GM23248 (cell line): ENCODE measurements at regions not wholly inside any gene's neighbourhood (a gene's known extent, or its start where the extent isn't known, plus 50 kb on each side); places are given as distances from the start of the nearest gene placed in this dataset.

Source experiments
- DNase-seq: peaks from one replicate; pipeline ENCODE4 v3.0.0-alpha.2; 2015
- H2AFZ ChIP-seq: fragments of 200-600 bp; sonication (generic); 2 replicates; pipeline ENCODE4 v1.6.1; 2016; ENCODE audit warnings: antibody characterized with exemption
- H3F3A ChIP-seq: fragments of 200-600 bp; sonication (generic); 2 replicates; pipeline ENCODE4 v1.6.1; 2016; ENCODE audit warnings: mild to moderate bottlenecking, antibody characterized with exemption, mixed run types; ENCODE audit not compliant: insufficient read depth
- H3K27ac ChIP-seq: fragments of 200-600 bp; sonication (generic); 2 replicates; pipeline ENCODE4 v1.5.1; 2016; ENCODE audit warnings: mild to moderate bottlenecking
- H3K27me3 ChIP-seq: fragments of 200-600 bp; sonication (generic); replicated peaks from 2 replicates; pipeline ENCODE4 v1.6.1; 2016; ENCODE audit warnings: mild to moderate bottlenecking; ENCODE audit not compliant: insufficient read depth
- H3K36me3 ChIP-seq: fragments of 200-600 bp; sonication (generic); 2 replicates; pipeline ENCODE4 v1.6.1; 2016; ENCODE audit warnings: low read depth, mild to moderate bottlenecking
- H3K4me1 ChIP-seq: fragments of 200-600 bp; sonication (generic); 2 replicates; pipeline ENCODE4 v1.6.1; 2016; ENCODE audit warnings: mild to moderate bottlenecking; ENCODE audit not compliant: insufficient read depth
- H3K4me2 ChIP-seq: fragments of 200-600 bp; sonication (generic); one replicate; pipeline ENCODE4 v1.6.1; 2016; ENCODE audit warnings: mild to moderate bottlenecking; ENCODE audit not compliant: unreplicated experiment
- H3K4me3 ChIP-seq: fragments of 200-600 bp; sonication (generic); 2 replicates; pipeline ENCODE4 v1.5.1; 2016; ENCODE audit warnings: mild to moderate bottlenecking
- H3K79me2 ChIP-seq: fragments of 200-600 bp; sonication (generic); 2 replicates; pipeline ENCODE4 v1.6.1; 2016; ENCODE audit warnings: mild to moderate bottlenecking; ENCODE audit not compliant: insufficient read depth
- H3K9ac ChIP-seq: fragments of 200-600 bp; sonication (generic); 2 replicates; pipeline ENCODE4 v1.6.1; 2016; ENCODE audit warnings: mild to moderate bottlenecking
- H3K9me2 ChIP-seq: fragments of 200-600 bp; sonication (generic); 2 replicates; pipeline ENCODE4 v1.6.1; 2016; ENCODE audit warnings: mixed run types, mild to moderate bottlenecking, moderate library complexity; ENCODE audit not compliant: insufficient read depth
- H3K9me3 ChIP-seq: fragments of 200-600 bp; sonication (generic); one replicate; pipeline ENCODE4 v1.6.1; 2017; ENCODE audit warnings: low read depth
- H4K20me1 ChIP-seq: fragments of 200-600 bp; sonication (generic); 2 replicates; pipeline ENCODE4 v1.6.0; 2016; ENCODE audit not compliant: insufficient read depth
- EZH2 ChIP-seq: fragments of 200-600 bp; sonication (generic); IDR thresholded peaks from 2 replicates; pipeline ENCODE4 v1.6.1; 2018; ENCODE audit warnings: antibody characterized with exemption, mild to moderate bottlenecking; ENCODE audit not compliant: insufficient read depth, poor library complexity, severe bottlenecking
- EZH2phosphoT487 ChIP-seq: fragments of 200-600 bp; sonication (generic); IDR thresholded peaks from 2 replicates; pipeline ENCODE4 v1.6.1; 2018; ENCODE audit warnings: antibody characterized with exemption, moderate library complexity, mild to moderate bottlenecking, low read depth; ENCODE audit not compliant: insufficient read depth
- WGBS, 2 experiments: methylation state at CpG; one replicate each; pipeline ENCODE4 v1.1.6; 2015 to 2017; ENCODE audit warnings: low lambda C conversion rate in 2 of 2, low coverage in 1 of 2; ENCODE audit errors: missing lambda C conversion rate in 2 of 2; 5-methylcytosine and 5-hydroxymethylcytosine counted together
- in situ Hi-C: fragments of 300-500 bp; cut with MboI; formaldehyde crosslinking; loops from 2 replicates; pipeline ENCODE4 v1.15.0; 2020

DNA sequence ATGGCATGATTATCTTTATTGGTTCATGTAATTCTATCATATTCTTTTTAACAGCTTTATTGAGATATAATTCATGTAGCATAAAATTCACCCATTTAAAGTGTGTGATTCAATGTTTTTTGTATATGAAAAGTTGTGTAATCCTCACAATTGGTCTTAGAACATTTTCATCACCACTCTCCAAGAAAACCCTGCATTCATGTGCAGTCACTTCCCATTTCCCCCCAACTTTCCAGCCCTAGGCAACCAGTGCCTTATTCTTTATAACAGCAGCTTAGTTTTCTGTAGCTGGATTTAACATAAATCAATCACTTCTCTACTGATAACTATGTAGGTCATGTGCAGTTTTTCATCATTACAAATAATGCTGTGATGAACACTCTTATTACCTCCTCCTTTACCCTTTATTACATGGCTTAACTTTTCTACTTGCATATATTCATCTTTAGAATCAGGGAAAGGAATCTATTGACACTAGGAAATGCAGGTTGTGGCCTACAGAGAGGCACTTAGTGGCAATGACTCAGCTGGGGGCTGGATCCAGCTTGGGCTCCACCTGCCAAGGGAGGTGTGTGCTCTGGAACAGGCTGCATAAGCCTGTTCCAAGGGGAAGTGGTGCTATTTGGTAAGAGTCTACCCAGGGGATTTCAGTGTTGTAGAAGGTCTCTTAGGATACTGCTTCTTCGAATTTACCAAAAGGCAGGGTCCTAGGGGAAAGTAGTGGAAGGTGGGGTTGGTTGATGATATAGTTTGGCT is 89.1 kb downstream of the ETAA1 start:
- Histone ChIP-seq H3K36me3 (no peaks in the 10 kb centered on the region), H3K4me2 (no peak overlapping the region), H3K4me1 (no peaks in the 10 kb centered on the region), H3K9me2 (no peaks in the 10 kb centered on the region), H3K9ac (no peak overlapping the region), H3K27ac (no peak overlapping the region), H3K9me3 (no peaks in the 10 kb centered on the region), H3K4me3 (no peak overlapping the region), H3K79me2 (no peaks in the 10 kb centered on the region), H2AFZ (no peak overlapping the region), H3K27me3 (no peaks in the 10 kb centered on the region), H3F3A (no peaks in the 10 kb centered on the region), H4K20me1 (no peaks in the 10 kb centered on the region)
- TF ChIP-seq EZH2 = no peak
- TF ChIP-seq EZH2phosphoT487 = no peak
- in situ Hi-C loops = no loop called here
- DNase-seq = peak; percentile 6
- 100% methylated on average over 1 of the region's 1 CpG for WGBS, 2 experiments

DNA sequence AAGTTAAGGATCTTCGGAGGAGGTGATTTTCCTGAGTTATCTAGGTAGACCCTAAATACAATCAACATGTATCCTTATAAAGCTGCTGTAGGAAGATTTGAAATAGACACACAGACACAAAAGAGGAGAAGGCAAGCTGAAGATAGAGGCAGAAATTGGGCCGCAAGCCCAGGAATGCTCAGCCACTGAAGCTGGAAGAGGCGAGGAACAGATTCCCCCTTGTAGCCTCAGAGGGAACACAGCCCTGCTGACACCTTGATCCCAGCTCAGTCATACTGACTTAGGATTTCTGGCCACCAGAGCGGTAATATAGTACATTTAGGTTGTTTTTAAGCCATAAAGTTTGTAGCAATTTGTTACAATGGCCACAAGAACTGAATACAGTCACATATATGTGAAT is 90.9 kb downstream of the ETAA1 start:
- no peaks in the 10 kb centered on the region for H3K36me3 ChIP-seq
- in situ Hi-C loops = no loop called here
- H3K9ac ChIP-seq = no peak overlapping the region
- no peaks in the 10 kb centered on the region for H3K9me3 ChIP-seq
- H3K4me2 ChIP-seq = no peak overlapping the region
- no peaks in the 10 kb centered on the region for H3K9me2 ChIP-seq
- no peaks in the 10 kb centered on the region for H3K4me1 ChIP-seq
- no peaks in the 10 kb centered on the region for H3K79me2 ChIP-seq
- no peak overlapping the region for H3K27ac ChIP-seq
- no peak overlapping the region for H2AFZ ChIP-seq
- no peaks in the 10 kb centered on the region for H3F3A ChIP-seq
- 84 to 90% methylated on average over 4 of the region's 4 CpGs for whole genome bisulfite sequencing, 2 experiments
- H3K27me3 ChIP-seq = no peaks in the 10 kb centered on the region
- no peak overlapping the region for H3K4me3 ChIP-seq
- TF ChIP-seq EZH2 = no peak
- no peak for TF ChIP-seq EZH2phosphoT487
- no peaks in the 10 kb centered on the region for H4K20me1 ChIP-seq
- no peak for DNase-seq

DNA sequence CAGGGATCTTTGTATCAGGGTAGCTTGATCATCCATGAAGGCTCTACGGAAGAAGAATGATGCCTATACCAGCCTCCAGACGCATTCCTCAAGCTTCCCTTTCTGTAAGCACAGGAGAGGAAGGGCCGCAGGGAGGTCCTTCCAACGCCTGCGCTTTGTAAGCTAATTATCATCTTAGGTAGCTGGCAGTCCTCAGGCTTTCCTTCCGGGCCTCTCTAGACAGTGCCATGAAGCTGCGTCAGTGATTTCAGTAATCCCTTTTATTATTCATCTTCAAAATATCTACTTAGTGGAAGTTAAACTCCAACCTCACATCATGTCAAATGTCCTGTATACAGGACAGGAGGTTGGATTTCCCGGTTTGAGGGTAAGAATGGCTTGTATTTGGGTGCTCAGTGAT is 92.3 kb downstream of the ETAA1 start:
- 89 to 91% methylated on average over 8 of the region's 8 CpGs for WGBS, 2 experiments
- H3K9me3 ChIP-seq = no peaks in the 10 kb centered on the region
- H3K79me2 ChIP-seq = no peaks in the 10 kb centered on the region
- H3K4me2 ChIP-seq = no peak overlapping the region
- TF ChIP-seq EZH2phosphoT487 (no peak), EZH2 (no peak)
- no peak overlapping the region for H3K4me3 ChIP-seq
- no peak overlapping the region for H2AFZ ChIP-seq
- H3K27ac ChIP-seq = no peak overlapping the region
- no peak for DNase-seq
- H3K36me3 ChIP-seq = no peaks in the 10 kb centered on the region
- no peaks in the 10 kb centered on the region for H3K9me2 ChIP-seq
- no peak overlapping the region for H3K9ac ChIP-seq
- H3F3A ChIP-seq = no peaks in the 10 kb centered on the region
- H3K27me3 ChIP-seq = no peaks in the 10 kb centered on the region
- no peaks in the 10 kb centered on the region for H3K4me1 ChIP-seq
- no peaks in the 10 kb centered on the region for H4K20me1 ChIP-seq
- in situ Hi-C loops = no loop called here

DNA sequence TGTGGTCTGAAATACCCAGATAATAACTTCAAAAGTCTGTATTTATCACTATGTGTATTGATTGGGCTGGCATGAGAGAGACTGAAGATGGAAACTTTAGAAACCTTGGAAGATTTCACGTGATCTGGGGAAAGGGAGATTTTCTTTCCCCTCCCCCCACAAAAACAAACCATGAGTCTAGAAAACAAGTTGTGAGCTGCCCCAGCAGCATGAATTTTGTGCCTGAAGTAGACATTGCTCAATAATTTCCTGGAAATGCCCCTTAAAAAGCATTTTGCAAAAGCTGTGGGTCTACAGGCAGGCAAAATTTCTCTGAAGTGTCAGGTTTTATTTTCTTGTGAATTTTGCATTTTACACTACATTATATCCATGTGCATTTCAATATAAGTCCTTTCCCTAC is 101.8 kb downstream of the ETAA1 start:
- H3F3A ChIP-seq = peaks cover 20% of the 10 kb centered on the region; the same call in 1 of the 2 replicates

More for the DNA sequence above, 101.8 kb downstream of the ETAA1 start:
- no peaks in the 10 kb centered on the region for H4K20me1 ChIP-seq
- no peaks in the 10 kb centered on the region for H3K27me3 ChIP-seq
- H3K27ac ChIP-seq = no peak overlapping the region
- no peak overlapping the region for H3K4me3 ChIP-seq
- H2AFZ ChIP-seq = no peak overlapping the region
- H3K9me3 ChIP-seq = no peaks in the 10 kb centered on the region
- in situ Hi-C loops = no loop called here
- no peak overlapping the region for H3K9ac ChIP-seq
- H3K36me3 ChIP-seq = no peaks in the 10 kb centered on the region
- TF ChIP-seq EZH2 (no peak), EZH2phosphoT487 (no peak)
- DNase-seq = no peak
- WGBS, 2 experiments = 36 to 64% methylated on average over 1 of the region's 1 CpG
- H3K79me2 ChIP-seq = no peaks in the 10 kb centered on the region
- H3K4me2 ChIP-seq = no peak overlapping the region
- peaks cover 14% of the 10 kb centered on the region for H3K4me1 ChIP-seq
- H3K9me2 ChIP-seq = no peaks in the 10 kb centered on the region
